ENCODE measurements at regions not wholly inside any gene's neighbourhood (a gene's known extent, or its start where the extent isn't known, plus 50 kb on each side); places are given as distances from the start of the nearest gene placed in this dataset.

DNA sequence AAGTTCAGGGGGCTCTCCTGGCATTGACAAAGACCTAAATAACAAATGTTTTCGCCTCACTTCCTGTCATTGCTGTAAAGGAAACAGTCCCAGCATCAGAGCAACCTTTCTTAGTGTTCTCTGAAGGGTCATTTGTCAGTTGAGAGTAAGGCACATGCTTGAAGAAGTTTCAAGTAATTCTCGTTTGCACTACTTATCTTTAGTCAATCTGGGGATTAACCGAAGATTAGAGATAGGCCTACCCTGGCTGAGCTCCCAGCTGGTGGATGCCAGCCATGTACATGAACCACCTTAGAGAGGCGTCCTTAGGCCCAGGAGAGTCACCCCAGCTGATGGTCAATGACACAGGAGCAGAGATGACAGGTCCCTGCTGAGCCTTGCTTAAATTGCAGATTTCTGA is 189.9 kb upstream of the PGRMC2 start:
- Histone ChIP-seq H3K14ac (replicated peaks; ENCODE audit: low read depth, low read length) (no peak overlapping the region), H3K27ac (ENCODE audit: insufficient read depth, low read length) (no peak overlapping the region), H2BK5ac (ENCODE audit: low read depth, low read length, poor library complexity, severe bottlenecking) (no peak overlapping the region), H3K4me1 (ENCODE audit: control insufficient read depth, insufficient read depth, low read length) (no peaks in the 10 kb centered on the region), H3K36me3 (ENCODE audit: control insufficient read depth, insufficient read depth, low read length) (no peaks in the 10 kb centered on the region), H3K4me3 (ENCODE audit: insufficient read depth, low read depth, low read length) (no peak overlapping the region), H3K4ac (ENCODE audit: low read depth, low read length) (no peak overlapping the region), H2BK20ac (ENCODE audit: low read depth, low read length) (no peak overlapping the region), H4K8ac (ENCODE audit: low read depth in 2 of 2, low read length in 2 of 2) (no peak overlapping the region), H4K20me1 (ENCODE audit: insufficient read depth, low read length) (no peaks in the 10 kb centered on the region), H3K9me3 (ENCODE audit: control insufficient read depth, insufficient read depth, low read length) (peaks cover 3% of the 10 kb centered on the region; the same call in 1 of the 2 replicates), H3K9ac (ENCODE audit: low read depth, low read length) (no peak overlapping the region), H2AK9ac (replicated peaks; ENCODE audit: low read depth, low read length, poor library complexity) (no peak overlapping the region), H2AFZ (replicated peaks; ENCODE audit: low read length, poor library complexity) (no peak overlapping the region), H3K4me2 (ENCODE audit: low read depth, low read length) (no peak overlapping the region), H3K27me3 (ENCODE audit: control insufficient read depth, insufficient read depth, low read length) (no peaks in the 10 kb centered on the region), H2BK15ac (ENCODE audit: low read depth, low read length) (no peak overlapping the region), H3K56ac (ENCODE audit: extremely low read depth, insufficient read depth, low read length) (no peak overlapping the region), H3K79me1 (ENCODE audit: low read depth in 1 of 2, low read length in 2 of 2) (no peaks in the 10 kb centered on the region), H3K18ac (ENCODE audit: low read depth, low read length) (no peak overlapping the region), H3K9me1 (ENCODE audit: insufficient read depth, low read length) (no peaks in the 10 kb centered on the region), H3K23ac (ENCODE audit: low read depth, low read length) (no peak overlapping the region), H4K5ac (ENCODE audit: low read depth, low read length) (no peak overlapping the region), H2BK120ac (ENCODE audit: low read depth, low read length) (no peak overlapping the region), H4K91ac (ENCODE audit: insufficient read depth, low read depth, low read length) (no peak overlapping the region), H2AK5ac (ENCODE audit: low read depth, low read length) (no peak overlapping the region)
- POLR2A ChIA-PET (ENCODE audit: unreplicated experiment), result no interaction called here
- in situ Hi-C loops (cut with MboI; ENCODE audit: low sequenced_read_pairs), result no loop called here
- no TSS peak for BruUV-seq (replicated peaks)
- intact Hi-C loops (cut with micrococcal nuclease), result no loop called here
- dilution Hi-C loops (cut with HindIII; ENCODE audit: low sequenced_read_pairs, unreplicated experiment), result no loop called here
- DNase-seq (no peak), ATAC-seq (ENCODE audit: low read depth) (no peak)
- CTCF ChIA-PET, result no interaction called here
- WGBS, 2 experiments (ENCODE audit: extremely low coverage in 2 of 2, insufficient read length in 1 of 2), result no CpG with 5 or more reads among the region's 4 CpGs
- TF ChIP-seq CEBPB (IDR thresholded peaks at IDR 0.05; ENCODE audit: low read depth, low read length), result no peak
- no peak for TF ChIP-seq FOS (IDR thresholded peaks at IDR 0.05; ENCODE audit: low read depth, low read length)
- TF ChIP-seq SMC3 (IDR thresholded peaks at IDR 0.05; ENCODE audit: low read depth, low read length), result no peak
- TF ChIP-seq POLR2A (IDR thresholded peaks at IDR 0.05; ENCODE audit: low read depth, low read length), result no peak
- TF ChIP-seq, protein P1, sequence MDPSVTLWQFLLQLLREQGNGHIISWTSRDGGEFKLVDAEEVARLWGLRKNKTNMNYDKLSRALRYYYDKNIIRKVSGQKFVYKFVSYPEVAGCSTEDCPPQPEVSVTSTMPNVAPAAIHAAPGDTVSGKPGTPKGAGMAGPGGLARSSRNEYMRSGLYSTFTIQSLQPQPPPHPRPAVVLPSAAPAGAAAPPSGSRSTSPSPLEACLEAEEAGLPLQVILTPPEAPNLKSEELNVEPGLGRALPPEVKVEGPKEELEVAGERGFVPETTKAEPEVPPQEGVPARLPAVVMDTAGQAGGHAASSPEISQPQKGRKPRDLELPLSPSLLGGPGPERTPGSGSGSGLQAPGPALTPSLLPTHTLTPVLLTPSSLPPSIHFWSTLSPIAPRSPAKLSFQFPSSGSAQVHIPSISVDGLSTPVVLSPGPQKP (IDR thresholded peaks at IDR 0.05; ENCODE audit: borderline replicate concordance, low read depth, low read length), result no peak
- TF ChIP-seq, protein P2, sequence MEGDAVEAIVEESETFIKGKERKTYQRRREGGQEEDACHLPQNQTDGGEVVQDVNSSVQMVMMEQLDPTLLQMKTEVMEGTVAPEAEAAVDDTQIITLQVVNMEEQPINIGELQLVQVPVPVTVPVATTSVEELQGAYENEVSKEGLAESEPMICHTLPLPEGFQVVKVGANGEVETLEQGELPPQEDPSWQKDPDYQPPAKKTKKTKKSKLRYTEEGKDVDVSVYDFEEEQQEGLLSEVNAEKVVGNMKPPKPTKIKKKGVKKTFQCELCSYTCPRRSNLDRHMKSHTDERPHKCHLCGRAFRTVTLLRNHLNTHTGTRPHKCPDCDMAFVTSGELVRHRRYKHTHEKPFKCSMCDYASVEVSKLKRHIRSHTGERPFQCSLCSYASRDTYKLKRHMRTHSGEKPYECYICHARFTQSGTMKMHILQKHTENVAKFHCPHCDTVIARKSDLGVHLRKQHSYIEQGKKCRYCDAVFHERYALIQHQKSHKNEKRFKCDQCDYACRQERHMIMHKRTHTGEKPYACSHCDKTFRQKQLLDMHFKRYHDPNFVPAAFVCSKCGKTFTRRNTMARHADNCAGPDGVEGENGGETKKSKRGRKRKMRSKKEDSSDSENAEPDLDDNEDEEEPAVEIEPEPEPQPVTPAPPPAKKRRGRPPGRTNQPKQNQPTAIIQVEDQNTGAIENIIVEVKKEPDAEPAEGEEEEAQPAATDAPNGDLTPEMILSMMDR (conservative IDR thresholded peaks at IDR 0.05; ENCODE audit: low read depth, low read length), result no peak
- no peak for TF ChIP-seq RAD21 (IDR thresholded peaks at IDR 0.05; ENCODE audit: low read length)
- no peak for TF ChIP-seq BHLHE40 (IDR thresholded peaks at IDR 0.05; ENCODE audit: low read depth, low read length)
- TF ChIP-seq MAZ (IDR thresholded peaks at IDR 0.05; ENCODE audit: borderline replicate concordance, low read depth, low read length), result no peak
- TF ChIP-seq NFE2L2 (IDR thresholded peaks at IDR 0.05; ENCODE audit: low read depth, low read length), result no peak
- TF ChIP-seq RCOR1 (IDR thresholded peaks at IDR 0.05; ENCODE audit: insufficient replicate concordance, low read length), result no peak
- TF ChIP-seq RFX5 (IDR thresholded peaks at IDR 0.05; ENCODE audit: low read depth, low read length), result no peak
- TF ChIP-seq, protein P3, sequence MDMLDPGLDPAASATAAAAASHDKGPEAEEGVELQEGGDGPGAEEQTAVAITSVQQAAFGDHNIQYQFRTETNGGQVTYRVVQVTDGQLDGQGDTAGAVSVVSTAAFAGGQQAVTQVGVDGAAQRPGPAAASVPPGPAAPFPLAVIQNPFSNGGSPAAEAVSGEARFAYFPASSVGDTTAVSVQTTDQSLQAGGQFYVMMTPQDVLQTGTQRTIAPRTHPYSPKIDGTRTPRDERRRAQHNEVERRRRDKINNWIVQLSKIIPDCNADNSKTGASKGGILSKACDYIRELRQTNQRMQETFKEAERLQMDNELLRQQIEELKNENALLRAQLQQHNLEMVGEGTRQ (IDR thresholded peaks at IDR 0.05; ENCODE audit: low read depth, low read length), result no peak
- TF ChIP-seq CHD1 (IDR thresholded peaks at IDR 0.05; ENCODE audit: low read depth, low read length), result no peak
- no peak for TF ChIP-seq MAFK (IDR thresholded peaks at IDR 0.05; ENCODE audit: low read depth, low read length)
- TF ChIP-seq MXI1 (IDR thresholded peaks at IDR 0.05; ENCODE audit: borderline replicate concordance, low read depth, low read length), result no peak

Data from IMR-90 (cell line).